ENCODE measurements at regions not wholly inside any gene's neighbourhood (a gene's known extent, or its start where the extent isn't known, plus 50 kb on each side); places are given as distances from the start of the nearest gene placed in this dataset.

GRCh38 chr4:125430086-125430485, 115.3 kb downstream of the FAT4 start:
- no peak for TF ChIP-seq CSDC2 (CRISPR knock-in tag; IDR thresholded peaks at IDR 0.05)
- TF ChIP-seq TCF4 (CRISPR knock-in tag; IDR thresholded peaks at IDR 0.05; ENCODE audit: borderline replicate concordance): no peak
- TF ChIP-seq RARB (CRISPR knock-in tag; IDR thresholded peaks at IDR 0.05): no peak
- no peak for TF ChIP-seq ZNF565 (CRISPR knock-in tag; conservative IDR thresholded peaks at IDR 0.05; ENCODE audit: low read depth)
- no peak for TF ChIP-seq ZFP3 (CRISPR knock-in tag; IDR thresholded peaks at IDR 0.05)
- TF ChIP-seq PPARA (CRISPR knock-in tag; IDR thresholded peaks at IDR 0.05; ENCODE audit: borderline replicate concordance): no peak
- TF ChIP-seq PATZ1 (CRISPR knock-in tag; IDR thresholded peaks at IDR 0.05; ENCODE audit: borderline replicate concordance): no peak
- TF ChIP-seq ZFP30 (CRISPR knock-in tag; IDR thresholded peaks at IDR 0.05): no peak
- no peak for TF ChIP-seq ESRRG (CRISPR knock-in tag; IDR thresholded peaks at IDR 0.05)
- TF ChIP-seq, protein P1, sequence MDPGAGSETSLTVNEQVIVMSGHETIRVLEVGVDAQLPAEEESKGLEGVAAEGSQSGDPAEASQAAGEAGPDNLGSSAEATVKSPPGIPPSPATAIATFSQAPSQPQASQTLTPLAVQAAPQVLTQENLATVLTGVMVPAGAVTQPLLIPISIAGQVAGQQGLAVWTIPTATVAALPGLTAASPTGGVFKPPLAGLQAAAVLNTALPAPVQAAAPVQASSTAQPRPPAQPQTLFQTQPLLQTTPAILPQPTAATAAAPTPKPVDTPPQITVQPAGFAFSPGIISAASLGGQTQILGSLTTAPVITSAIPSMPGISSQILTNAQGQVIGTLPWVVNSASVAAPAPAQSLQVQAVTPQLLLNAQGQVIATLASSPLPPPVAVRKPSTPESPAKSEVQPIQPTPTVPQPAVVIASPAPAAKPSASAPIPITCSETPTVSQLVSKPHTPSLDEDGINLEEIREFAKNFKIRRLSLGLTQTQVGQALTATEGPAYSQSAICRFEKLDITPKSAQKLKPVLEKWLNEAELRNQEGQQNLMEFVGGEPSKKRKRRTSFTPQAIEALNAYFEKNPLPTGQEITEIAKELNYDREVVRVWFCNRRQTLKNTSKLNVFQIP (CRISPR knock-in tag; IDR thresholded peaks at IDR 0.05; ENCODE audit: borderline replicate concordance, low read depth): no peak
- TF ChIP-seq ARNTL (CRISPR knock-in tag; IDR thresholded peaks at IDR 0.05; ENCODE audit: borderline replicate concordance, low read depth): no peak
